Activated naive CD4-positive, alpha-beta T cell treated with anti-CD3 and anti-CD28 coated beads, Interleukin-2, amount 50 U/mL, for 72 hours (primary cell): ENCODE measurements at regions not wholly inside any gene's neighbourhood (a gene's known extent, or its start where the extent isn't known, plus 50 kb on each side); places are given as distances from the start of the nearest gene placed in this dataset.
"Not testable (repeated sequence)": the region's sequence is repeated elsewhere in the genome, so short reads cannot be mapped to it uniquely, and the experiment has no call there.

Experiments used
- ATAC-seq, 2 donors: fragments of 150-1000 bp; cut with Tn5 transposase; 2 replicates each; pipeline ENCODE4 v1.10.0; 2021; ENCODE audit warnings: mild to moderate bottlenecking in 2 of 2, moderate library complexity in 2 of 2
- DNase-seq, 2 donors: peaks; one replicate each; pipeline ENCODE4 v3.0.0; 2021 to 2022; ENCODE audit warnings: low spot score in 2 of 2
- H3K27ac Mint-ChIP-seq, 2 donors: one replicate each; pipeline ENCODE4 v1.8.0; 2022; ENCODE audit warnings: mild to moderate bottlenecking in 2 of 2, mixed read lengths in 2 of 2
- H3K36me3 Mint-ChIP-seq, 2 donors: one replicate each; pipeline ENCODE4 v1.8.0; 2022; ENCODE audit warnings: mixed read lengths in 2 of 2
- H3K9me3 Mint-ChIP-seq, 2 donors: one replicate each; pipeline ENCODE4 v1.8.0; 2022; ENCODE audit warnings: mixed read lengths in 2 of 2

- ATAC-seq (no peak), DNase-seq (no peak)
- Mint-ChIP-seq H3K9me3 (peaks cover 0 to 6% of the 10 kb centered on the region in 2 donors), H3K27ac (no peak overlapping the region), H3K36me3 (no peaks in the 10 kb centered on the region)
Measured at GRCh38 chr4:72953571-72953970, 115.9 kb downstream of the COX18 start.

GRCh38 chr4:72951628-72952027 is 117.9 kb downstream of the COX18 start:
- H3K36me3 Mint-ChIP-seq = no peaks in the 10 kb centered on the region
- no peak overlapping the region for H3K27ac Mint-ChIP-seq
- peaks cover 4 to 6% of the 10 kb centered on the region in 2 donors for H3K9me3 Mint-ChIP-seq
- ATAC-seq (peak; percentile 56 to 95), DNase-seq (no peak)

- Mint-ChIP-seq H3K9me3 (peaks cover 4 to 6% of the 10 kb centered on the region in 2 donors), H3K36me3 (no peaks in the 10 kb centered on the region), H3K27ac (no peak overlapping the region)
- ATAC-seq = no peak
- DNase-seq = no peak
Measured at GRCh38 chr4:72951147-72951546, 118.4 kb downstream of the COX18 start.

GRCh38 chr4:72948080-72948479 is 121.4 kb downstream of the COX18 start:
- Mint-ChIP-seq H3K36me3 (peaks cover 0 to 6% of the 10 kb centered on the region in 2 donors), H3K27ac (no peak overlapping the region), H3K9me3 (peaks cover 4 to 10% of the 10 kb centered on the region in 2 donors)
- DNase-seq = no peak
- ATAC-seq = no peak

- DNase-seq (no peak), ATAC-seq (no peak)
- Mint-ChIP-seq H3K27ac (no peak overlapping the region), H3K36me3 (peaks cover 0 to 6% of the 10 kb centered on the region in 2 donors), H3K9me3 (peaks cover 4 to 10% of the 10 kb centered on the region in 2 donors)
Measured at GRCh38 chr4:72945719-72946336, 123.7 kb downstream of the COX18 start.

- Mint-ChIP-seq H3K27ac (no peak overlapping the region), H3K9me3 (peaks cover 4 to 10% of the 10 kb centered on the region in 2 donors), H3K36me3 (peaks cover 0 to 6% of the 10 kb centered on the region in 2 donors)
- no peak for DNase-seq
- no peak for ATAC-seq
Measured at GRCh38 chr4:72942565-72942964, 127.0 kb downstream of the COX18 start.

GRCh38 chr4:72938516-72938915 is 131.0 kb downstream of the COX18 start:
- ATAC-seq = no peak
- DNase-seq = no peak
- no peak overlapping the region for H3K27ac Mint-ChIP-seq
- H3K9me3 Mint-ChIP-seq = no peaks in the 10 kb centered on the region
- no peaks in the 10 kb centered on the region for H3K36me3 Mint-ChIP-seq

- Mint-ChIP-seq H3K36me3 (no peaks in the 10 kb centered on the region), H3K27ac (no peak overlapping the region), H3K9me3 (no peaks in the 10 kb centered on the region)
- ATAC-seq (no peak), DNase-seq (no peak)
Measured at GRCh38 chr4:72935462-72935861, 134.1 kb downstream of the COX18 start.

GRCh38 chr4:72933029-72933428 is 136.5 kb downstream of the COX18 start:
- Mint-ChIP-seq H3K9me3 (no peaks in the 10 kb centered on the region), H3K27ac (no peak overlapping the region), H3K36me3 (no peaks in the 10 kb centered on the region)
- ATAC-seq (no peak), DNase-seq (no peak)

GRCh38 chr4:72931346-72931745 is 138.2 kb downstream of the COX18 start:
- ATAC-seq (no peak), DNase-seq (no peak)
- no peak overlapping the region for H3K27ac Mint-ChIP-seq
- H3K9me3 Mint-ChIP-seq = peaks cover 0 to 1% of the 10 kb centered on the region in 2 donors
- no peaks in the 10 kb centered on the region for H3K36me3 Mint-ChIP-seq

GRCh38 chr4:72929596-72930274 is 139.8 kb downstream of the COX18 start:
- H3K36me3 Mint-ChIP-seq, ATAC-seq, H3K27ac Mint-ChIP-seq, DNase-seq, H3K9me3 Mint-ChIP-seq: not testable (repeated sequence)

- peaks cover 0 to 16% of the 10 kb centered on the region in 2 donors for H3K36me3 Mint-ChIP-seq
- DNase-seq = no peak
- no peak overlapping the region for H3K27ac Mint-ChIP-seq
- ATAC-seq = no peak
- H3K9me3 Mint-ChIP-seq = peaks cover 0 to 9% of the 10 kb centered on the region in 2 donors
Measured at GRCh38 chr4:72924814-72925213, 144.7 kb downstream of the COX18 start.

GRCh38 chr4:72919937-72920336 is 149.6 kb downstream of the COX18 start:
- H3K27ac Mint-ChIP-seq = no peak overlapping the region
- DNase-seq (no peak), ATAC-seq (no peak)
- H3K36me3 Mint-ChIP-seq = peaks cover 0 to 8% of the 10 kb centered on the region in 2 donors
- no peaks in the 10 kb centered on the region for H3K9me3 Mint-ChIP-seq

- Mint-ChIP-seq H3K9me3 (peaks cover 0 to 2% of the 10 kb centered on the region in 2 donors), H3K36me3 (peaks cover 0 to 4% of the 10 kb centered on the region in 2 donors), H3K27ac (no peak overlapping the region)
- ATAC-seq = no peak
- DNase-seq = no peak
Measured at GRCh38 chr4:72919464-72919863, 150.1 kb downstream of the COX18 start.

GRCh38 chr4:72918362-72918761 is 151.2 kb downstream of the COX18 start:
- Mint-ChIP-seq H3K36me3 (no peaks in the 10 kb centered on the region), H3K27ac (no peak overlapping the region), H3K9me3 (peaks cover 0 to 4% of the 10 kb centered on the region in 2 donors)
- no peak for DNase-seq
- no peak for ATAC-seq

- ATAC-seq (no peak), DNase-seq (no peak)
- Mint-ChIP-seq H3K9me3 (peaks cover 0 to 4% of the 10 kb centered on the region in 2 donors), H3K27ac (no peak overlapping the region), H3K36me3 (no peaks in the 10 kb centered on the region)
Measured at GRCh38 chr4:72911316-72911715, 158.2 kb downstream of the COX18 start.

- no peak for ATAC-seq
- Mint-ChIP-seq H3K9me3 (peaks cover 2 to 3% of the 10 kb centered on the region in 2 donors), H3K36me3 (no peaks in the 10 kb centered on the region), H3K27ac (no peak overlapping the region)
- DNase-seq = no peak
Measured at GRCh38 chr4:72909461-72909860, 160.1 kb downstream of the COX18 start.

GRCh38 chr4:72902354-72902753 is 167.2 kb downstream of the COX18 start:
- Mint-ChIP-seq H3K9me3 (peaks cover 0 to 3% of the 10 kb centered on the region in 2 donors), H3K36me3 (no peaks in the 10 kb centered on the region), H3K27ac (no peak overlapping the region)
- no peak for DNase-seq
- ATAC-seq = no peak
